ENCODE measurements at regions not wholly inside any gene's neighbourhood (a gene's known extent, or its start where the extent isn't known, plus 50 kb on each side); places are given as distances from the start of the nearest gene placed in this dataset.
A peak's percentile ranks its signal among the peaks of the same experiment; 100 is the strongest.
"Not testable (repeated sequence)": the region's sequence is repeated elsewhere in the genome, so short reads cannot be mapped to it uniquely, and the experiment has no call there.

- DNase-seq = not testable (repeated sequence)
Observed at GRCh38 chr1:144140243-144140642, 168.5 kb upstream of the FAM72C start.

DNA sequence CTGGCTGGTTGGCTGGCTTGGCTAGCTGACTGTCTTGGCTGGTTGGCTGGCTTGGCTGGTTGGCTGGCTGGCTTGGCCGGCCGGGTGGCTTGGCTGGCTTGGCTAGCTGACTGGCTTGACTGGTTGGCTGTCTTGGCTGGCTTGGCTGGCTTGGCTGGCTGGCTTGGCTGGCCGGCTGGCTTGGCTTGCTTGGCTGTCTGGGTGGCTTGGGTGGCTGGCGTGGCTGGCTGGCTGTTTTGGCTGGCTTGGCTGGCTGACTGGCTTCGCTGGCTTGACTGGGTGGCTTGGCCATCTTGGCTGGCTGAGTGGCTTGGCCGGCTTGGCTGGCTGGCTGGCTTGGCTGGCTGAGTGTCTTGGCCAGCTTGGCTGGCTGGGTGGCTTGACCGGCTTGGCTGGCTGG, 133.2 kb upstream of the FAM72C start:
- not testable (repeated sequence) for DNase-seq

- DNase-seq = peak in 1 of 2 donors; percentile 2
Observed at GRCh38 chr1:144104000-144104677, 132.4 kb upstream of the FAM72C start.

DNA sequence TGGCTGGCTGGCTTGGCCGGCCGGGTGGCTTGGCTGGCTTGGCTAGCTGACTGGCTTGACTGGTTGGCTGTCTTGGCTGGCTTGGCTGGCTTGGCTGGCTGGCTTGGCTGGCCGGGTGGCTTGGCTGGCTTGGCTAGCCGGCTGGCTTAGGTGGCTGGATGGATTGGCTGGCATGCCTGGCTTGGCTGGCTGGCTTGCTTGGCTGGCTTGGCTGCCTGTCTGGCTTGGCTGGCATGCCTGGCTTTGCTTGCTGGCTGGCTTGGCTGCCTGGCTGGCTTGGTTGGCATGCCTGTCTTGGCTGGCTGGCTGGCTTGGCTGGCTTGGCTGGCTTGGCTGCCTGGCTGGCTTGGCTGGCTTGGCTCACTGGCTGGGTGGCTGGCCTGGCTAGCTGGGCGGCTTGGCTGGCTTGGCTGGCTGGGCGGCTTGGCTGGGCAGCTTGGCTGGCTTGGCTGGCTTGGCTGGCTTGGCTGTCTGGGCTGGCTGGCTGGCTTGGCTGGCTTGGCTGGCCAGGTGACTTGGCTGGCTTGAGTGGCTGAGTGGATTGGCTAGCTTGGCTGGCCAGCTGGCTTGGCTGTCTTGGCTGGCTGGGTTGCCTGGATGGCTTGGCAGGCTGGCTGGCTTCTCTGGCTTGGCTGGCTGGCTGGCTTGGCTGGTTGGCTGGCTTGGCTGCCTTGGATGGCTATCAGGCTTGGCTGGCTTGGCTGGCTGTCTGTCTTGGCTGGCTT, 131.5 kb upstream of the FAM72C start:
- not testable (repeated sequence) for DNase-seq

GRCh38 chr1:144102046-144102745, 130.4 kb upstream of the FAM72C start:
- DNase-seq = not testable (repeated sequence)

DNA sequence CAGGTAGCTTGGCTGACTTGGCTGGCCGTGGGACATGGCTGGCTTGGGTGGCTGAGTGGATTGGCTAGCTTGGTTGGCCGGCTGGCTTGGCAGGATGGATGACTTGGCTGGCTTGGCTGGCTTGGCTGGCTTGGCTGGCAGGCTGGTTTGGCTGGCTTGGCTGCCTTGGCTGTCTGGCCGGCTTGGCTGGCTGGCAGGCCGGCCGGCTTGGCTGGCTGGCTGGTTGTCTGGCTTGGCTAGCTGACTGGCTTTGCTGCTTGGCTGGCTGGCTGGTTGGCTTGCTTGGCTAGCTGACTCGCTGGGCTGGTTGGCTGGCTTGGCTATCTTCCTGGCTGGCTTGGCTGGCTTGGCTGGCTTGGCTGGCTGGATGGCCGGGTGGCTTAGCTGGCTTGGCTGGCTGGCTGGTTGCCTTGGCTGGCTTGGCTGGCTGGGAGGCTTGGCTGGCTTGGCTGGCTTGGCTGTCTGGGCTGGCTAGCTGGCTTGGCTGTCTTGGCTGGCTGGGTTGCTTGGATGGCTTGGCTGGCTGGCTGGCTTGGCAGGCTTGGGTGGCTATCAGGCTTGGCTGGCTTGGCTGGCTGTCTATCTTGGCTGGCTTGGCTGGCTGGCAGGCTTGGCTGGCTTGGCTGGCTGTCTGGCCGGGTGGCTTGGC, 129.7 kb upstream of the FAM72C start:
- no peak for DNase-seq

DNA sequence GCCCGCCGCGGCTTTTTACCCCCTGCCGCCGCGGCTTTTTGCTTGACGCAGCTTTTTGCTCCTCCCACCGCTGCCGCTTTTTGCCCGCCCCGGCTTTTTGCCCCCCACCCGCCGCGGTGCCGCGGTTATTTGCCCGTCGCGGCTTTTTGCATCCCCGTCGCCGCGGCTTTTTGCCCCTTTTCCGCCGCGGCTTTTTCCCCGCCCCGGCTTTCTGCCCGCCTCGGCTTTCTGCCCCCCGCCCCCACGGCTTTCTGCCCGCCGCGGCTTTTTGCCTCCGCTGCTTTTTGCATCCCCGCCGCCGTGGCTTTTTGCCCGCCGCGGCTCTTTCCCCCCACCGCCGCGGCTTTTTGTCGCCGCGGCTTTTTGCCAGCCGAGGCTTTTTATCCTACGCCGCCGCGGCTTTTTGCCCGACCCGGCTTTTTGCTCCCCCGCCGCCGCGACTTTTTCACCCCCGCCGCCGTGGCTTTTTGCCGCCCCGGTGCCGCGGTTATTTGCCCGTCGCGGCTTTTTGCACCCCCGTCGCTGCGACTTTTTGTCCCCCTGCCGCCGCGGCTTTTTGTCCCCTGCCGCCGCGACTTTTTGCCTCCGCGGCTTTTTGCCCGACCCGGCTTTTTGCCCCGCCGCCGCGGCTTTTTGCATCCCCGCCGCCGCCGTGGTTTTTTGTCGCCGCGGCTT, 105.5 kb upstream of the FAM72C start:
- DNase-seq = not testable (repeated sequence)

DNA sequence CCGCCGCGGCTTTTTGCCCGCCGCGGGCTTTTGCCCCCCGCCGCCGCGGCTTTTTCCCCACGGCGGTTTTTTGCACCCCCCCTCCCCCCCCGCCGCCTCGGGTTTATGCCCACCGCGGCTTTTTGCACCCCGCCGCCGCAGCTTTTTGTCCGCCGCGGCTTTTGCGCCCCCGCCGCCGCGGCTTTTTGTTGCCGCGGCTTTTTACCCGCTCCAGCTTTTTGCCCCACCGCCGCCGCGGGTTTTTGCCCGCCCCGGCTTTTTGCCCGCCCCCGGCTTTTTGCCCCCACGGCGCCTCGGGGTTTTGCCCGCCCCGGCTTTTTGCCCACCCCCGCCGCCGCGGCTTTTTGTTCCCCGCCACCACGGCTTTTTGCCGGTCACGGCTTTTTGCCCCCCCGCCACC, 104.9 kb upstream of the FAM72C start:
- not testable (repeated sequence) for DNase-seq

- DNase-seq = not testable (repeated sequence)
Observed at GRCh38 chr1:144070394-144071053, 98.7 kb upstream of the FAM72C start.

GRCh38 chr1:144067042-144067441, 95.3 kb upstream of the FAM72C start:
- DNase-seq = not testable (repeated sequence)

DNA sequence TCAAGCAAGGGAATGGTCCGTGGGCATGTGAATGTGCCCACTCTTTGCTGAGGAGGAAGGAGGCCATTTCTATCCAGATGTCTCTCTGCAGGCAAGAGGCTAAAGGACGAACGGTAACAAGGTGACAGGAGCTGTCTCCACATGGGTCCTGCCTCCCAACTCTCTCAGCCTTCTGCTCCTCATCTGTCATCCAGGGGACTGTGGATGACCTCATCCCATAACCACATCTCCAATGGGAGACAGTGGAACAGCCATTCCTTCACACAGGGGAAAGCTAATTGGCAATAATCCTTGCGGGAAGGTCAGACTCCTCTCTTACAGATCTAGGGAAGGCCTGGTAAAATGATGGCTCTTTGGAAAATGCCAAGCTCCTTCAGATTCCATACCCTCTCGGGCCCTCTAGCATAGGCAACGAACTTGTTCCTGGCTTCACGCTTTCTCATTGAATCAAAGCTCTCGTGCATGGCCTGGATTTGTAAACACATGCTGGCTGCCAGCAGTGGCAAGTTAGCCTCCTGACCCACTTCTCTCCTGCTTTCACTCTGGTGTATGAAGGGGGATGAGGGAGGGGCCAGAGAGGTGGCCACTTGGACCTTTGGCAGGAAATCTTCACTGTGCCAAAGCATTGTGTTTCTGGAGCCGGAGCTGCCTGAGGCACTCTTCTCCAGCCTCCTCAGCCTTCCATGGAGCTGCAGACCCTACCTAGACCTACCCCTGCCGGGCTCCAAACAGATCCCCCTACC, 94.5 kb upstream of the FAM72C start:
- DNase-seq = not testable (repeated sequence)

DNA sequence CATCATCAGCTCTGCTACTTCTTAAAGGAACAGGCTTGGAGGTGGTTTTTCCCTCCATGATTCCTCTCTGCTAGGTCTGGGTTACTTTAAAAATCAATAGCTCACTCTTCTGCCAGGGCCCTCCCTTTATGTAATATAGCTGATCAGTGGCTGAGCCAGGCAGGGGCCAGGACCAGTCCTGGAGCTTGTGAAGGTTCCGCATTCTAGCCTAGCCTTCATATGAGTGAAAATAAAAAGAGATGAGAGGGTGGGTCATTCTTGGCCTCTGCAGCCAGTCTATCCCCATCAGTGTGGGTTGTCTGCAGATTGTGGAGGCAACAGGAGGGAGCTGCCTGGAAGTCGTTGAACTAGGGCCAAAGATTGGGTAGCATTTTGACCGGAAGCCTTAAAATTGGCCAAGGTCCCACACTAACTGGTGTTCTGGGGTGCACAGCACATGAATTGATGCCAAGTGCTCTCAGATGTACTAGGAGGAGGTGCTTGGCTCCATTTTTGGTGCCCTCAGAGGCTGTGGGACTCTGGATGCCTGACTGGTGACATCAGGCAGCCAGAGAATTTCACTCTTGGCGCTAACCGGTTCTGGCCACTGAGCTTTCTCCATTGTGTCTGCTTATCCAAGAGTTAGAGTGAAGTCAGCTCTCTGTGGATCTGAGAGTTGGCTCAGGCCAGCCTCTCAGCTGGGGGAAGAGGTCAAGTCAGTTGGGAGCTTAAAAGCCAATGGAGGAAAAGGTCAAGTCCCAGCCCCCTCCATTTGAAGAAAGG, 93.7 kb upstream of the FAM72C start:
- not testable (repeated sequence) for DNase-seq

GRCh38 chr1:144049365-144049764, 77.6 kb upstream of the FAM72C start:
- not testable (repeated sequence) for DNase-seq

- not testable (repeated sequence) for DNase-seq
Observed at GRCh38 chr1:144046645-144047044, 74.9 kb upstream of the FAM72C start.

GRCh38 chr1:144045751-144046546, 74.2 kb upstream of the FAM72C start:
- DNase-seq = peak in 1 of 2 donors; percentile 0

GRCh38 chr1:144042251-144042650, 70.5 kb upstream of the FAM72C start:
- not testable (repeated sequence) for DNase-seq

GRCh38 chr1:144040293-144040692, 68.5 kb upstream of the FAM72C start:
- DNase-seq = not testable (repeated sequence)

- not testable (repeated sequence) for DNase-seq
Observed at GRCh38 chr1:144034045-144034444, 62.3 kb upstream of the FAM72C start.

DNA sequence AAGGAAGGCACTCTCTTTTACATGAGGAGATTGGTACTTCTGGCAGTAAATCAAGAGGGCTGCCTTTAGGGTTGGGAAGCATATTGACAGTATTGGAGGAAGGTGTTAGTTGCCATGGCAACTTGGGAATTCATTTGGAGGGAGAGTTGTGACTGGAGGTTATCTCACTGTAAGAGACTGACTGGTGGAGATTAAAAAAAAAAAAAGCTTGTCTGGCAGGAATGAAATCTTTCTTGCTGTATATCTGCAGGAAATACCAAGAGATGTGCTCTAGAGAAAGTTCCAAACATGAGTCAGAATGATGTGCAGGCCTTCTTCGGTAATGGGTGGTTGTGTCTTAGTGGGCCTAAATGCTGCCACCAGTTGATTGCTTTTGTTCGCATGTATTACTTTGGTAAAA, 59.8 kb upstream of the FAM72C start:
- DNase-seq = not testable (repeated sequence)
